A673 (cell line): ENCODE measurements at regions not wholly inside any gene's neighbourhood (a gene's known extent, or its start where the extent isn't known, plus 50 kb on each side); places are given as distances from the start of the nearest gene placed in this dataset.

Source experiments
- EZH2 ChIP-seq: fragments of 200-600 bp; sonication (generic); IDR thresholded peaks from 2 replicates; pipeline ENCODE4 v1.6.1; 2017; ENCODE audit warnings: borderline replicate concordance, low read depth, mild to moderate bottlenecking, mixed read lengths, antibody characterized with exemption, low read length; ENCODE audit not compliant: poor library complexity, severe bottlenecking
- TF ChIP-seq, protein P1 (sequence below): fragments of 300-800, 200-600 bp; sonication (generic); conservative IDR thresholded peaks from 2 replicates; pipeline ENCODE4 v1.5.1; 2017; ENCODE audit warnings: low read depth, mild to moderate bottlenecking, antibody characterized with exemption, low read length, moderate library complexity, mixed read lengths

DNA sequence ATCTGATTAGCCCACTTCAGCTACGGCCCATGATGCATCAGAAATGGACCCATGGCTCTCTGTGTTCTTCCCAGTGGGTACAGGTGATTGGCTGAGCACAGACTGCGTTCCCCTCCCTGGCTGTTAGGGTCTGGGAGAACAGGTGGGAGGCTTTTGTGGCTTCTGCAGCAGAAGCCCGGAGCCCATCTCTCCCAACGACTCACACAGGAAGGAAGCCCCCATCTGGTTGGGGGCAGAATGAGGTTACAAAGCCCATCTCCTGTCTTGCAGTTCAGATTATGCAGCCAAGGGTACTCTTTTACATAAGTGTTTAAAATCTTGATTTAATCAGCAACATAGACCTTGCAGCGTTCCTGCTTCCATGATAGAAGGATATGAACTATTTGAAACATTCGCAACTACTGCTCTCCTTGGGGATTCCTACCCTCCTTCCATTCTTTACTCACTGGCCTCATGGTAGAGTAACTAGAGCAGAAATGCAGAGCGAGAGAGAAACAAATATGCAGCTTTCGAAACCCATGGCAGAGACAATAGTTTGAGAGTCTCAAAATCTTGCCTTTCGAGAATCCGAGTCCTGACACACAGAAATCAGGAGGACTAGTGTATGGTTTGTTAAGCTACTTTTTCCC, 291.3 kb downstream of the TLE3 start:
- TF ChIP-seq, protein P1, sequence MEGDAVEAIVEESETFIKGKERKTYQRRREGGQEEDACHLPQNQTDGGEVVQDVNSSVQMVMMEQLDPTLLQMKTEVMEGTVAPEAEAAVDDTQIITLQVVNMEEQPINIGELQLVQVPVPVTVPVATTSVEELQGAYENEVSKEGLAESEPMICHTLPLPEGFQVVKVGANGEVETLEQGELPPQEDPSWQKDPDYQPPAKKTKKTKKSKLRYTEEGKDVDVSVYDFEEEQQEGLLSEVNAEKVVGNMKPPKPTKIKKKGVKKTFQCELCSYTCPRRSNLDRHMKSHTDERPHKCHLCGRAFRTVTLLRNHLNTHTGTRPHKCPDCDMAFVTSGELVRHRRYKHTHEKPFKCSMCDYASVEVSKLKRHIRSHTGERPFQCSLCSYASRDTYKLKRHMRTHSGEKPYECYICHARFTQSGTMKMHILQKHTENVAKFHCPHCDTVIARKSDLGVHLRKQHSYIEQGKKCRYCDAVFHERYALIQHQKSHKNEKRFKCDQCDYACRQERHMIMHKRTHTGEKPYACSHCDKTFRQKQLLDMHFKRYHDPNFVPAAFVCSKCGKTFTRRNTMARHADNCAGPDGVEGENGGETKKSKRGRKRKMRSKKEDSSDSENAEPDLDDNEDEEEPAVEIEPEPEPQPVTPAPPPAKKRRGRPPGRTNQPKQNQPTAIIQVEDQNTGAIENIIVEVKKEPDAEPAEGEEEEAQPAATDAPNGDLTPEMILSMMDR: no peak
- TF ChIP-seq EZH2: no peak
